Fibroblast of gingiva (primary cell): ENCODE measurements at regions not wholly inside any gene's neighbourhood (a gene's known extent, or its start where the extent isn't known, plus 50 kb on each side); places are given as distances from the start of the nearest gene placed in this dataset.
A peak's percentile ranks its signal among the peaks of the same experiment; 100 is the strongest.
"Not testable (repeated sequence)": the region's sequence is repeated elsewhere in the genome, so short reads cannot be mapped to it uniquely, and the experiment has no call there.

Experiments used
- DNase-seq: peaks from one replicate; pipeline ENCODE4 v3.0.0-alpha.2; 2011; ENCODE audit warnings: low read depth

- no peak for DNase-seq
These were observed 533.1 kb downstream of the AGTPBP1 start for GRCh38 chr9:85208666-85209065.

- DNase-seq, result no peak
These were observed 534.6 kb downstream of the NTRK2 start for GRCh38 chr9:85204176-85204575.

- DNase-seq, result no peak
These were observed 533.1 kb downstream of the NTRK2 start for GRCh38 chr9:85202596-85202995.

GRCh38 chr9:85200726-85201404 is 531.3 kb downstream of the NTRK2 start:
- DNase-seq, result peak; percentile 59

GRCh38 chr9:85199866-85200495 is 530.5 kb downstream of the NTRK2 start:
- DNase-seq, result no peak

GRCh38 chr9:85192750-85193149 is 523.2 kb downstream of the NTRK2 start:
- no peak for DNase-seq

- DNase-seq, result no peak
These were observed 516.7 kb downstream of the NTRK2 start for GRCh38 chr9:85186218-85186585.

- DNase-seq, result no peak
These were observed 516.1 kb downstream of the NTRK2 start for GRCh38 chr9:85185486-85186217.

- DNase-seq, result no peak
These were observed 512.9 kb downstream of the NTRK2 start for GRCh38 chr9:85182383-85182782.

GRCh38 chr9:85178474-85178873 is 508.9 kb downstream of the NTRK2 start:
- no peak for DNase-seq

GRCh38 chr9:85173967-85174366 is 504.4 kb downstream of the NTRK2 start:
- DNase-seq, result peak; percentile 19

GRCh38 chr9:85172001-85172978 is 502.8 kb downstream of the NTRK2 start:
- DNase-seq, result peak; percentile 71

GRCh38 chr9:85171163-85171562 is 501.6 kb downstream of the NTRK2 start:
- DNase-seq, result no peak

GRCh38 chr9:85168412-85168811 is 498.9 kb downstream of the NTRK2 start:
- no peak for DNase-seq

GRCh38 chr9:85167146-85167545 is 497.6 kb downstream of the NTRK2 start:
- no peak for DNase-seq

- no peak for DNase-seq
These were observed 494.3 kb downstream of the NTRK2 start for GRCh38 chr9:85163825-85164224.

GRCh38 chr9:85163415-85163814 is 493.9 kb downstream of the NTRK2 start:
- DNase-seq, result peak; percentile 83

- peak; percentile 39 for DNase-seq
These were observed 493.3 kb downstream of the NTRK2 start for GRCh38 chr9:85162822-85163221.

GRCh38 chr9:85160944-85161343 is 491.4 kb downstream of the NTRK2 start:
- DNase-seq, result not testable (repeated sequence)

GRCh38 chr9:85158512-85158911 is 489.0 kb downstream of the NTRK2 start:
- DNase-seq, result no peak

GRCh38 chr9:85157772-85158171 is 488.2 kb downstream of the NTRK2 start:
- DNase-seq, result no peak

- no peak for DNase-seq
These were observed 487.1 kb downstream of the NTRK2 start for GRCh38 chr9:85156652-85157051.
